Left lung (tissue), 4 donors: ENCODE measurements at regions not wholly inside any gene's neighbourhood (a gene's known extent, or its start where the extent isn't known, plus 50 kb on each side); places are given as distances from the start of the nearest gene placed in this dataset.

Source experiments
- ATAC-seq: fragments of 200-7000 bp; cut with Tn5 transposase; one replicate; pipeline ENCODE4 v1.9.1; 2020; ENCODE audit warnings: moderate library complexity
- DNase-seq, 4 donors: peaks; one replicate each; pipeline ENCODE4 v3.0.0-alpha.2; 2013 to 2020
- H3K27ac ChIP-seq, 2 donors: fragments of 200-600 bp; sonication (generic) in 1 of 2; one replicate each; pipeline versions ENCODE4 v1.5.0 to v1.8.0; 2020 to 2021
- H3K27me3 ChIP-seq, 2 donors: fragments of 200-600 bp; sonication (generic) in 1 of 2; one replicate each; pipeline versions ENCODE4 v1.5.0 to v1.8.0; 2020 to 2021
- H3K36me3 ChIP-seq, 2 donors: fragments of 200-600 bp; sonication (generic) in 1 of 2; one replicate each; pipeline versions ENCODE4 v1.5.0 to v1.8.0; 2020 to 2021
- H3K4me1 ChIP-seq, 2 donors: fragments of 200-600 bp; one replicate each; pipeline ENCODE4 v1.8.0; 2021
- H3K4me3 ChIP-seq, 2 donors: fragments of 200-600 bp; sonication (generic) in 1 of 2; one replicate each; pipeline versions ENCODE4 v1.5.0 to v1.8.0; 2020 to 2021; ENCODE audit warnings: mild to moderate bottlenecking in 1 of 2
- H3K9me3 ChIP-seq, 2 donors: fragments of 200-600 bp; sonication (generic) in 1 of 2; one replicate each; pipeline versions ENCODE4 v1.5.0 to v1.8.0; 2020 to 2021
- intact Hi-C, 2 donors: fragments of 100-400 bp; cut with DNase I; formaldehyde crosslinking; loops; one replicate each; pipeline versions ENCODE4 v1.11.2 to v1.14.2; 2022
- TF ChIP-seq, protein P1 (sequence below), 2 donors: fragments of 200-600 bp; sonication (generic) in 1 of 2; IDR thresholded peaks; one replicate each; pipeline versions ENCODE4 v1.5.0 to v1.8.0; 2021; ENCODE audit warnings: antibody characterized with exemption in 2 of 2
- donor health status: DM: no; HTN: yes; CAD: no.
- donor health status: DM: no; HTN: no; CAD: no.

- H3K27ac ChIP-seq: no peak overlapping the region
- no peak overlapping the region for H3K4me3 ChIP-seq
- H3K9me3 ChIP-seq: no peaks in the 10 kb centered on the region
- H3K4me1 ChIP-seq: no peaks in the 10 kb centered on the region
- no peaks in the 10 kb centered on the region for H3K36me3 ChIP-seq
- no peaks in the 10 kb centered on the region for H3K27me3 ChIP-seq
- TF ChIP-seq, protein P1, sequence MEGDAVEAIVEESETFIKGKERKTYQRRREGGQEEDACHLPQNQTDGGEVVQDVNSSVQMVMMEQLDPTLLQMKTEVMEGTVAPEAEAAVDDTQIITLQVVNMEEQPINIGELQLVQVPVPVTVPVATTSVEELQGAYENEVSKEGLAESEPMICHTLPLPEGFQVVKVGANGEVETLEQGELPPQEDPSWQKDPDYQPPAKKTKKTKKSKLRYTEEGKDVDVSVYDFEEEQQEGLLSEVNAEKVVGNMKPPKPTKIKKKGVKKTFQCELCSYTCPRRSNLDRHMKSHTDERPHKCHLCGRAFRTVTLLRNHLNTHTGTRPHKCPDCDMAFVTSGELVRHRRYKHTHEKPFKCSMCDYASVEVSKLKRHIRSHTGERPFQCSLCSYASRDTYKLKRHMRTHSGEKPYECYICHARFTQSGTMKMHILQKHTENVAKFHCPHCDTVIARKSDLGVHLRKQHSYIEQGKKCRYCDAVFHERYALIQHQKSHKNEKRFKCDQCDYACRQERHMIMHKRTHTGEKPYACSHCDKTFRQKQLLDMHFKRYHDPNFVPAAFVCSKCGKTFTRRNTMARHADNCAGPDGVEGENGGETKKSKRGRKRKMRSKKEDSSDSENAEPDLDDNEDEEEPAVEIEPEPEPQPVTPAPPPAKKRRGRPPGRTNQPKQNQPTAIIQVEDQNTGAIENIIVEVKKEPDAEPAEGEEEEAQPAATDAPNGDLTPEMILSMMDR (IDR thresholded peaks at IDR 0.05): no peak
- no peak for DNase-seq
- intact Hi-C loops: loop anchor here in 1 of 2 donors (10.0 kb wide), 1 partner anchor 197 kb away; no protein-coding TSS in a partner anchor
- ATAC-seq: peak; percentile 60
These were observed 485.4 kb downstream of the TNS1 start for GRCh38 chr2:217517402-217517801.

GRCh38 chr2:217515615-217516309 lies 487.0 kb downstream of the TNS1 start:
- Histone ChIP-seq H3K4me3 (no peak overlapping the region), H3K36me3 (no peaks in the 10 kb centered on the region), H3K9me3 (no peaks in the 10 kb centered on the region), H3K27me3 (no peaks in the 10 kb centered on the region), H3K4me1 (peaks cover 0 to 4% of the 10 kb centered on the region in 2 donors), H3K27ac (no peak overlapping the region)
- ATAC-seq: no peak
- DNase-seq: no peak
- intact Hi-C loops: loop anchor here in 1 of 2 donors (10.0 kb wide), 1 partner anchor 199 kb away; no protein-coding TSS in a partner anchor
- TF ChIP-seq, protein P1 (IDR thresholded peaks at IDR 0.05): no peak

DNA sequence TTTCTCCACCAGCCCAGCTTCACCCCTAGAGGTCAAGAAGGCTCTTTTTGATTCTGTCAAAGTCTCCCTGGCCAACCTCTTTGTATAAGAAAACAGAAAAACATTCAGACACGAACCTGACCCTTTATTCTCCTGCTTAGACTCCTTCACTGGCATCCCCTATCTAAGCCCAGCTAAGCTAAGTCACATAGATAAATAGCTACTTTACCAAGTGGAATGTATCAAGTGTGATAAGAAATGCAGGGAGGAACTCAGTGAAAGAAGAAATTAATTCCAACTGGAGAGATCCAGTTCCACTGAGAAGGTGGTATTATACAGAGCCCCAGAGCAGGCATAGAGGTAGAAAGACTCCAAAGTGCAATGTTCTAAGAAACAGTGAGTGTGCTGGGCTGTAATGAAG lies 489.5 kb downstream of the TNS1 start:
- H3K9me3 ChIP-seq: no peaks in the 10 kb centered on the region
- intact Hi-C loops: loop anchor here in 1 of 2 donors (5.0 to 10.0 kb wide), 3 partner anchors 202 to 831 kb away; partner anchors contain the start of gene IGFBP5
- no peak for DNase-seq

GRCh38 chr2:217512728-217513127 lies 490.1 kb downstream of the TNS1 start:
- H3K36me3 ChIP-seq: no peaks in the 10 kb centered on the region
- H3K9me3 ChIP-seq: no peaks in the 10 kb centered on the region
- no peaks in the 10 kb centered on the region for H3K27me3 ChIP-seq
- ATAC-seq (no peak), DNase-seq (no peak)
- TF ChIP-seq, protein P1 (IDR thresholded peaks at IDR 0.05): no peak
- H3K4me1 ChIP-seq: peaks cover 0 to 5% of the 10 kb centered on the region in 2 donors
- H3K27ac ChIP-seq: no peak overlapping the region
- intact Hi-C loops: loop anchor here in 1 of 2 donors (5.0 to 10.0 kb wide), 3 partner anchors 202 to 830 kb away; partner anchors contain the start of gene IGFBP5
- H3K4me3 ChIP-seq: no peak overlapping the region

More for the DNA sequence above, 489.5 kb downstream of the TNS1 start:
- Histone ChIP-seq H3K36me3 (no peaks in the 10 kb centered on the region), H3K27ac (no peak overlapping the region), H3K27me3 (no peaks in the 10 kb centered on the region), H3K4me1 (peaks cover 0 to 5% of the 10 kb centered on the region in 2 donors), H3K4me3 (no peak overlapping the region)
- no peak for ATAC-seq
- TF ChIP-seq, protein P1 (IDR thresholded peaks at IDR 0.05): no peak

DNA sequence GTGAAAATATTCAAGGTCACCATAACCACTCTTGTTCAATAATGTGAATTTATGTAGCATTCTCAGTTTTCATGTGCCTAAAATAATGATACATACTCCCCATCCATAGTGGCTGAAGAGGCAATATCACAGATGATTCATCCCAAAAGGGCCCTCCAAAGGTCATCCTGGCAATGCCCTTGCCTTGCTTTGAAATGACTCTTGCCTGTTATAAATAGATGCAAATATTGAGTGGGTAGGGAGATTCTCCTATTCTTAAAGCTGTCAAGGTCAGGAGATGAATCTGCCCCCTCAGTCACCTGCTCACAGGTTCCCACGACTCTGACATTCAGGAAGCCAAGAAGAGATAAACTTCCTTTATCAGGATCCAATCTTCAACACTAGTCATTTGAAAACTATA lies 490.5 kb downstream of the TNS1 start:
- DNase-seq: no peak
- H3K27me3 ChIP-seq: no peaks in the 10 kb centered on the region
- no peak overlapping the region for H3K27ac ChIP-seq
- H3K36me3 ChIP-seq: no peaks in the 10 kb centered on the region
- TF ChIP-seq, protein P1 (IDR thresholded peaks at IDR 0.05): no peak
- no peak overlapping the region for H3K4me3 ChIP-seq
- no peaks in the 10 kb centered on the region for H3K9me3 ChIP-seq
- ATAC-seq: no peak
- H3K4me1 ChIP-seq: peaks cover 0 to 5% of the 10 kb centered on the region in 2 donors
- intact Hi-C loops: loop anchor here in 1 of 2 donors (5.0 to 10.0 kb wide), 3 partner anchors 203 to 830 kb away; partner anchors contain the start of gene IGFBP5
